Brain pericyte (primary cell): ENCODE measurements at regions not wholly inside any gene's neighbourhood (a gene's known extent, or its start where the extent isn't known, plus 50 kb on each side); places are given as distances from the start of the nearest gene placed in this dataset.
"Not testable (repeated sequence)": the region's sequence is repeated elsewhere in the genome, so short reads cannot be mapped to it uniquely, and the experiment has no call there.

ENCODE experiments used
- DNase-seq: peaks from one replicate; pipeline ENCODE4 v3.0.0-alpha.2; 2012; ENCODE audit warnings: low read depth, low spot score

- DNase-seq: no peak
Measured at GRCh38 chr1:229710746-229711145, 84.7 kb downstream of the URB2 start.

- no peak for DNase-seq
Measured at GRCh38 chr1:229714306-229714705, 88.3 kb downstream of the URB2 start.

- no peak for DNase-seq
Measured at GRCh38 chr1:229714964-229715603, 89.0 kb downstream of the URB2 start.

GRCh38 chr1:229716069-229716468 is 90.0 kb downstream of the URB2 start:
- DNase-seq: no peak

- DNase-seq: no peak
Measured at GRCh38 chr1:229716704-229717103, 90.7 kb downstream of the URB2 start.

GRCh38 chr1:229717786-229718576 is 91.9 kb downstream of the URB2 start:
- no peak for DNase-seq

GRCh38 chr1:229726061-229726460 is 100.0 kb downstream of the URB2 start:
- DNase-seq: no peak

GRCh38 chr1:229729916-229730315 is 103.9 kb downstream of the URB2 start:
- DNase-seq: no peak

GRCh38 chr1:229730573-229730972 is 104.5 kb downstream of the URB2 start:
- no peak for DNase-seq

- no peak for DNase-seq
Measured at GRCh38 chr1:229732061-229732460, 106.0 kb downstream of the URB2 start.

GRCh38 chr1:229736376-229736775 is 110.3 kb downstream of the URB2 start:
- DNase-seq: no peak

GRCh38 chr1:229742614-229743013 is 116.6 kb downstream of the URB2 start:
- not testable (repeated sequence) for DNase-seq

- no peak for DNase-seq
Measured at GRCh38 chr1:229749992-229750391, 123.9 kb downstream of the URB2 start.

- no peak for DNase-seq
Measured at GRCh38 chr1:229751610-229752009, 125.6 kb downstream of the URB2 start.

- no peak for DNase-seq
Measured at GRCh38 chr1:229752679-229753078, 126.6 kb downstream of the URB2 start.

GRCh38 chr1:229753764-229754551 is 127.9 kb downstream of the URB2 start:
- DNase-seq: no peak

GRCh38 chr1:229756666-229757065 is 130.6 kb downstream of the URB2 start:
- no peak for DNase-seq

- no peak for DNase-seq
Measured at GRCh38 chr1:229757226-229757625, 131.2 kb downstream of the URB2 start.

GRCh38 chr1:229758101-229759036 is 132.3 kb downstream of the URB2 start:
- DNase-seq: no peak

- DNase-seq: no peak
Measured at GRCh38 chr1:229759037-229759435, 133.0 kb downstream of the URB2 start.

GRCh38 chr1:229759586-229759985 is 133.5 kb downstream of the URB2 start:
- DNase-seq: no peak
